H1 (cell line): ENCODE measurements at regions not wholly inside any gene's neighbourhood (a gene's known extent, or its start where the extent isn't known, plus 50 kb on each side); places are given as distances from the start of the nearest gene placed in this dataset.

Source experiments
- CTCF ChIA-PET: fragments of 300-600 bp; sonication (Branson Sonifier 250); formaldehyde crosslinking; loops from one replicate; lab custom pipeline; 2021; ENCODE audit not compliant: partially characterized antibody; lab: Charles Lee
- POLR2A ChIA-PET: fragments of 300-600 bp; sonication (Branson Sonifier 250); formaldehyde crosslinking; loops from one replicate; lab custom pipeline; 2021; ENCODE audit warnings: inconsistent platforms; ENCODE audit not compliant: partially characterized antibody; lab: Charles Lee
- DNase-seq, 2 experiments: peaks; one replicate each; pipeline versions ENCODE4 v3.0.0 to v3.0.0-alpha.2; 2010 to 2022; ENCODE audit warnings: low spot score in 2 of 2, low read depth in 1 of 2, mixed read lengths in 1 of 2
- FAIRE-seq: peaks from 2 replicates; lab custom pipeline; 2011; peaks lifted over from hg19 to GRCh38; lab: Jason Lieb, UNC
- H2AFZ ChIP-seq: 2 replicates; pipeline ENCODE4 v1.8.1; 2012; ENCODE audit warnings: low read length, inconsistent platforms
- H2AK5ac ChIP-seq: 2 replicates; pipeline ENCODE4 v1.6.1; 2013; ENCODE audit warnings: low read depth, low read length
- H2BK120ac ChIP-seq: replicated peaks from 2 replicates; pipeline ENCODE3; 2013; ENCODE audit warnings: low read depth, low read length, inconsistent platforms
- H2BK12ac ChIP-seq: 2 replicates; pipeline ENCODE4 v1.6.1; 2013; ENCODE audit warnings: low read depth, low read length
- H2BK15ac ChIP-seq: 2 replicates; pipeline ENCODE4 v1.6.1; 2013; ENCODE audit warnings: low read length
- H2BK20ac ChIP-seq: 2 replicates; pipeline ENCODE4 v1.6.1; 2013; ENCODE audit warnings: low read length
- H2BK5ac ChIP-seq: 2 replicates; pipeline ENCODE4 v1.6.1; 2013; ENCODE audit warnings: low read depth, low read length
- H3K14ac ChIP-seq: 2 replicates; pipeline ENCODE4 v1.6.1; 2013; ENCODE audit warnings: inconsistent platforms; ENCODE audit not compliant: insufficient read length
- H3K18ac ChIP-seq: 2 replicates; pipeline ENCODE4 v1.6.1; 2013; ENCODE audit warnings: low read length; ENCODE audit errors: extremely low read depth
- H3K23ac ChIP-seq: 2 replicates; pipeline ENCODE4 v1.6.1; 2013; ENCODE audit warnings: inconsistent platforms; ENCODE audit not compliant: insufficient read length
- H3K23me2 ChIP-seq: 2 replicates; pipeline ENCODE4 v1.6.1; 2013; ENCODE audit warnings: low read depth, low read length
- H3K27ac ChIP-seq: 2 replicates; pipeline ENCODE4 v1.6.1; 2011; ENCODE audit warnings: low read depth, low read length, inconsistent platforms
- H3K27me3 ChIP-seq, 4 experiments: replicated peaks in 1 of 4; 1 replicate in 1 of 4; 2 replicates in 3 of 4; pipeline versions ENCODE4 v1.6.1 to v1.8.1; 2011 to 2013; ENCODE audit warnings: low read length in 3 of 4, mild to moderate bottlenecking in 3 of 4, inconsistent platforms in 2 of 4, mixed read lengths in 2 of 4, moderate library complexity in 1 of 4; ENCODE audit not compliant: control insufficient read depth in 3 of 4, insufficient read depth in 3 of 4; ENCODE audit errors: extremely low read depth in 1 of 4
- H3K36me3 ChIP-seq, 4 experiments: 2 replicates each; pipeline versions ENCODE4 v1.6.1 to v1.8.1; 2011 to 2013; ENCODE audit warnings: mild to moderate bottlenecking in 4 of 4, low read length in 3 of 4, moderate library complexity in 2 of 4, control low read depth in 1 of 4, inconsistent platforms in 1 of 4; ENCODE audit not compliant: insufficient read depth in 4 of 4, control insufficient read depth in 2 of 4
- H3K4ac ChIP-seq: replicated peaks from 2 replicates; pipeline ENCODE3; 2013; ENCODE audit warnings: low read length, low read depth, mixed read lengths, inconsistent platforms; ENCODE audit not compliant: insufficient read length
- H3K4me1 ChIP-seq, 4 experiments: replicated peaks in 1 of 4; 1 replicate in 1 of 4; 2 replicates in 3 of 4; pipeline versions ENCODE4 v1.6.1 to v1.8.1; 2011 to 2013; ENCODE audit warnings: low read length in 3 of 4, inconsistent platforms in 2 of 4, mixed read lengths in 1 of 4; ENCODE audit not compliant: insufficient read depth in 4 of 4, control insufficient read depth in 3 of 4
- H3K4me2 ChIP-seq, 2 experiments: 2 replicates each; pipeline versions ENCODE4 v1.6.1 to v1.8.1; 2011 to 2013; ENCODE audit warnings: low read depth in 2 of 2, low read length in 2 of 2, control low read depth in 1 of 2, inconsistent platforms in 1 of 2, mild to moderate bottlenecking in 1 of 2; ENCODE audit not compliant: insufficient read depth in 1 of 2
- H3K4me3 ChIP-seq, 4 experiments: fragments of 200-600, 300-600 bp in 1 of 4; sonication (generic), shearing (Covaris generic), sonication (Bioruptor Twin) in 1 of 4; 2 replicates each; pipeline versions ENCODE4 v1.5.1 to v1.8.1; 2011 to 2016; ENCODE audit warnings: low read length in 4 of 4, low read depth in 3 of 4, control low read depth in 2 of 4, inconsistent platforms in 2 of 4, mild to moderate bottlenecking in 2 of 4, mixed read lengths in 1 of 4, moderate library complexity in 1 of 4; ENCODE audit not compliant: insufficient read depth in 2 of 4; ENCODE audit errors: extremely low read depth in 1 of 4
- H3K56ac ChIP-seq: replicated peaks from 2 replicates; pipeline ENCODE3; 2013; ENCODE audit warnings: low read depth, mild to moderate bottlenecking, mixed read lengths, low read length, inconsistent platforms; ENCODE audit not compliant: insufficient read length
- H3K79me1 ChIP-seq: 2 replicates; pipeline ENCODE4 v1.6.1; 2013; ENCODE audit warnings: low read depth, low read length, control low read depth
- H3K79me2 ChIP-seq, 2 experiments: 2 replicates each; pipeline versions ENCODE4 v1.6.1 to v1.8.1; 2012 to 2013; ENCODE audit warnings: low read length in 2 of 2, mild to moderate bottlenecking in 2 of 2, inconsistent platforms in 1 of 2; ENCODE audit not compliant: insufficient read depth in 2 of 2, control insufficient read depth in 1 of 2
- H3K9ac ChIP-seq, 4 experiments: replicated peaks in 1 of 4; 1 replicate in 1 of 4; 2 replicates in 3 of 4; pipeline versions ENCODE4 v1.6.1 to v1.8.1; 2011 to 2013; ENCODE audit warnings: low read depth in 3 of 4, low read length in 3 of 4, control low read depth in 2 of 4, mild to moderate bottlenecking in 2 of 4, moderate library complexity in 2 of 4, inconsistent platforms in 1 of 4; ENCODE audit errors: extremely low read depth in 1 of 4
- H3K9me3 ChIP-seq, 2 experiments: 2 replicates each; pipeline versions ENCODE4 v1.6.1 to v1.8.1; 2012 to 2013; ENCODE audit warnings: mild to moderate bottlenecking in 2 of 2, moderate library complexity in 2 of 2, control low read depth in 1 of 2, inconsistent platforms in 1 of 2, low read depth in 1 of 2, low read length in 1 of 2, mixed read lengths in 1 of 2; ENCODE audit not compliant: insufficient read depth in 2 of 2
- H4K20me1 ChIP-seq, 2 experiments: replicated peaks in 1 of 2; 2 replicates each; pipeline versions ENCODE3 to v1.8.1; 2011 to 2013; ENCODE audit warnings: inconsistent platforms in 2 of 2, low read length in 2 of 2, mild to moderate bottlenecking in 1 of 2; ENCODE audit not compliant: insufficient read depth in 2 of 2, control insufficient read depth in 1 of 2
- H4K5ac ChIP-seq: 2 replicates; pipeline ENCODE4 v1.6.1; 2013; ENCODE audit warnings: low read length, low read depth, mixed read lengths, inconsistent platforms; ENCODE audit not compliant: insufficient read length
- H4K8ac ChIP-seq: 2 replicates; pipeline ENCODE4 v1.8.0; 2013; ENCODE audit warnings: mild to moderate bottlenecking, moderate library complexity, low read length, inconsistent platforms; ENCODE audit not compliant: insufficient read depth; ENCODE audit errors: extremely low read depth
- H4K91ac ChIP-seq: replicated peaks from 2 replicates; pipeline ENCODE3; 2013; ENCODE audit warnings: low read length, mixed read lengths, inconsistent platforms; ENCODE audit not compliant: insufficient read length
- CBX8 ChIP-seq: fragments of 300-800, 300-1000 bp; sonication (generic); IDR thresholded peaks from 2 replicates; pipeline ENCODE4 v1.7.1; 2016; ENCODE audit warnings: low read depth, low read length, borderline replicate concordance
- GTF2F1 ChIP-seq: IDR thresholded peaks from 2 replicates; pipeline ENCODE4 v1.6.1; 2012; ENCODE audit warnings: low read depth, low read length, improper control_type of control experiment, borderline replicate concordance
- PHF8 ChIP-seq: fragments of 200-600 bp; sonication (generic); conservative IDR thresholded peaks from 2 replicates; pipeline ENCODE4 v1.7.1; 2012; ENCODE audit warnings: low read depth, mild to moderate bottlenecking, inconsistent platforms, low read length, moderate library complexity
- POLR2A ChIP-seq, 2 experiments: IDR thresholded peaks; 1 replicate in 1 of 2; 2 replicates in 1 of 2; pipeline ENCODE4 v1.6.1; 2011; ENCODE audit warnings: low read depth in 2 of 2, low read length in 2 of 2, mild to moderate bottlenecking in 2 of 2; ENCODE audit errors: control extremely low read depth in 1 of 2
- SIRT6 ChIP-seq: IDR thresholded peaks from one replicate; pipeline ENCODE4 v1.7.1; 2012; ENCODE audit warnings: low read length, inconsistent platforms
- WGBS, 2 experiments: shearing (Covaris generic) in 1 of 2; methylation state at CpG; one replicate each; pipeline versions ENCODE4 v1.1.6 to v1.1.7; 2013 to 2015; ENCODE audit warnings: low lambda C conversion rate in 2 of 2, mixed read lengths in 2 of 2, inconsistent platforms in 1 of 2, low coverage in 1 of 2, missing lambda C conversion rate in 1 of 2; ENCODE audit not compliant: insufficient replicate concordance in 2 of 2, insufficient coverage in 1 of 2, insufficient read length in 1 of 2; ENCODE audit errors: extremely low coverage in 1 of 2, missing lambda C conversion rate in 1 of 2; 5-methylcytosine and 5-hydroxymethylcytosine counted together

GRCh38 chr13:107585469-107586180, 629.7 kb downstream of the LIG4 start:
- CTCF ChIA-PET = interaction anchor here (0.6 kb wide), 2 partner anchors 15 to 389 kb away, joined by 3 to 5 read pairs; no protein-coding TSS in a partner anchor
- no peak overlapping the region for H4K5ac ChIP-seq
- no peak overlapping the region for H4K8ac ChIP-seq
- H3K36me3 ChIP-seq = no peaks in the 10 kb centered on the region
- H2BK20ac ChIP-seq = no peak overlapping the region
- H4K20me1 ChIP-seq = no peaks in the 10 kb centered on the region
- H2BK15ac ChIP-seq = no peak overlapping the region
- no peak overlapping the region for H2BK120ac ChIP-seq
- FAIRE-seq = no peak
- DNase-seq = no peak
- no peak overlapping the region for H3K27ac ChIP-seq
- H3K23ac ChIP-seq = no peak overlapping the region
- WGBS, 2 experiments = 93% methylated on average over 2 of the region's 2 CpGs; no CpG with 5 or more reads in 1 of the 2 experiments
- H3K79me2 ChIP-seq = no peaks in the 10 kb centered on the region
- no peak overlapping the region for H3K4ac ChIP-seq
- TF ChIP-seq GTF2F1 (no peak), POLR2A (IDR thresholded peaks at IDR 0.05; ENCODE audit: control extremely low read depth in 1 of 2, low read depth in 2 of 2, low read length in 2 of 2) (no peak), PHF8 (no peak), SIRT6 (no peak), CBX8 (no peak)
- TF ChIP-seq, all 59 proteins: peak for 0
- Histone ChIP-seq H2AK5ac (no peak overlapping the region), H2BK12ac (no peak overlapping the region), H3K4me1 (no peaks in the 10 kb centered on the region), H3K79me1 (no peaks in the 10 kb centered on the region; the same call in 1 of the 2 replicates), H3K23me2 (no peaks in the 10 kb centered on the region), H2AFZ (no peak overlapping the region), H3K4me2 (no peak overlapping the region), H4K91ac (no peak overlapping the region), H2BK5ac (no peak overlapping the region), H3K18ac (no peak overlapping the region), H3K56ac (no peak overlapping the region), H3K9ac (no peak overlapping the region), H3K9me3 (no peaks in the 10 kb centered on the region), H3K4me3 (no peak overlapping the region), H3K27me3 (peaks cover 0 to 8% (median 2%) of the 10 kb centered on the region in 4 experiments; a peak in 3 of 7 replicates), H3K14ac (no peak overlapping the region)
- POLR2A ChIA-PET = no interaction called here
